ENCODE measurements at regions not wholly inside any gene's neighbourhood (a gene's known extent, or its start where the extent isn't known, plus 50 kb on each side); places are given as distances from the start of the nearest gene placed in this dataset.
"Not testable (repeated sequence)": the region's sequence is repeated elsewhere in the genome, so short reads cannot be mapped to it uniquely, and the experiment has no call there.

GRCh38 chr1:65063025-65063424 lies 85.0 kb upstream of the AK4 start:
- no peak for DNase-seq

GRCh38 chr1:65064981-65065380 lies 83.0 kb upstream of the AK4 start:
- DNase-seq, result no peak

- DNase-seq, result no peak
Observed at GRCh38 chr1:65065524-65066418, 82.2 kb upstream of the AK4 start.

GRCh38 chr1:65066419-65066765 lies 81.6 kb upstream of the AK4 start:
- no peak for DNase-seq

GRCh38 chr1:65066766-65067490 lies 81.1 kb upstream of the AK4 start:
- peak; percentile 79 for DNase-seq

GRCh38 chr1:65067491-65068201 lies 80.4 kb upstream of the AK4 start:
- peak; percentile 45 for DNase-seq

GRCh38 chr1:65068202-65069010 lies 79.6 kb upstream of the AK4 start:
- peak; percentile 10 for DNase-seq

GRCh38 chr1:65069011-65069565 lies 78.9 kb upstream of the AK4 start:
- DNase-seq, result peak; percentile 68

- no peak for DNase-seq
Observed at GRCh38 chr1:65072845-65073244, 75.2 kb upstream of the AK4 start.

GRCh38 chr1:65075123-65075976 lies 72.7 kb upstream of the AK4 start:
- DNase-seq, result peak; percentile 44

- DNase-seq, result no peak
Observed at GRCh38 chr1:65077369-65077768, 70.6 kb upstream of the AK4 start.

- no peak for DNase-seq
Observed at GRCh38 chr1:65079941-65080340, 68.1 kb upstream of the AK4 start.

- no peak for DNase-seq
Observed at GRCh38 chr1:65082346-65083040, 65.5 kb upstream of the AK4 start.

- no peak for DNase-seq
Observed at GRCh38 chr1:65083263-65083896, 64.6 kb upstream of the AK4 start.

GRCh38 chr1:65084066-65084465 lies 63.9 kb upstream of the AK4 start:
- no peak for DNase-seq

GRCh38 chr1:65087519-65087918 lies 60.5 kb upstream of the AK4 start:
- not testable (repeated sequence) for DNase-seq

- DNase-seq, result no peak
Observed at GRCh38 chr1:65090406-65090805, 57.6 kb upstream of the AK4 start.

- no peak for DNase-seq
Observed at GRCh38 chr1:65092691-65093090, 55.3 kb upstream of the AK4 start.

GRCh38 chr1:65097076-65097475 lies 50.9 kb upstream of the AK4 start:
- no peak for DNase-seq
